H1 (cell line): ENCODE measurements at regions not wholly inside any gene's neighbourhood (a gene's known extent, or its start where the extent isn't known, plus 50 kb on each side); places are given as distances from the start of the nearest gene placed in this dataset.

Experiments
- JUN ChIP-seq: IDR thresholded peaks from 2 replicates; pipeline ENCODE4 v1.6.1; 2011; ENCODE audit warnings: low read depth, mild to moderate bottlenecking, improper control_type of control experiment, low read length
- NANOG ChIP-seq: IDR thresholded peaks from 2 replicates; pipeline ENCODE4 v1.6.1; 2011; ENCODE audit warnings: low read length, low read depth, mild to moderate bottlenecking, inconsistent platforms; ENCODE audit not compliant: insufficient read depth, poor library complexity, severe bottlenecking
- SP2 ChIP-seq: IDR thresholded peaks from 2 replicates; pipeline ENCODE4 v1.6.1; 2012; ENCODE audit warnings: mild to moderate bottlenecking, low read length, inconsistent platforms
- TBP ChIP-seq: IDR thresholded peaks from 2 replicates; pipeline ENCODE4 v1.6.1; 2011; ENCODE audit warnings: low read depth, low read length, improper control_type of control experiment

- TF ChIP-seq NANOG (no peak), SP2 (no peak), JUN (no peak), TBP (no peak)
These were observed 204.1 kb upstream of the CLINT1 start (continued) for GRCh38 chr5:158063052-158063451.
